Left lung (tissue), 4 donors: ENCODE measurements at regions not wholly inside any gene's neighbourhood (a gene's known extent, or its start where the extent isn't known, plus 50 kb on each side); places are given as distances from the start of the nearest gene placed in this dataset.

ENCODE experiments used
- ATAC-seq: fragments of 200-7000 bp; cut with Tn5 transposase; one replicate; pipeline ENCODE4 v1.9.1; 2020; ENCODE audit warnings: moderate library complexity
- DNase-seq, 4 donors: peaks; one replicate each; pipeline ENCODE4 v3.0.0-alpha.2; 2013 to 2020
- H3K27ac ChIP-seq, 2 donors: fragments of 200-600 bp; sonication (generic) in 1 of 2; one replicate each; pipeline versions ENCODE4 v1.5.0 to v1.8.0; 2020 to 2021
- H3K27me3 ChIP-seq, 2 donors: fragments of 200-600 bp; sonication (generic) in 1 of 2; one replicate each; pipeline versions ENCODE4 v1.5.0 to v1.8.0; 2020 to 2021
- H3K36me3 ChIP-seq, 2 donors: fragments of 200-600 bp; sonication (generic) in 1 of 2; one replicate each; pipeline versions ENCODE4 v1.5.0 to v1.8.0; 2020 to 2021
- H3K4me1 ChIP-seq, 2 donors: fragments of 200-600 bp; one replicate each; pipeline ENCODE4 v1.8.0; 2021
- H3K4me3 ChIP-seq, 2 donors: fragments of 200-600 bp; sonication (generic) in 1 of 2; one replicate each; pipeline versions ENCODE4 v1.5.0 to v1.8.0; 2020 to 2021; ENCODE audit warnings: mild to moderate bottlenecking in 1 of 2
- H3K9me3 ChIP-seq, 2 donors: fragments of 200-600 bp; sonication (generic) in 1 of 2; one replicate each; pipeline versions ENCODE4 v1.5.0 to v1.8.0; 2020 to 2021
- intact Hi-C, 2 donors: fragments of 100-400 bp; cut with DNase I; formaldehyde crosslinking; loops; one replicate each; pipeline versions ENCODE4 v1.11.2 to v1.14.2; 2022
- TF ChIP-seq, protein P1 (sequence below), 2 donors: fragments of 200-600 bp; sonication (generic) in 1 of 2; IDR thresholded peaks; one replicate each; pipeline versions ENCODE4 v1.5.0 to v1.8.0; 2021; ENCODE audit warnings: antibody characterized with exemption in 2 of 2
- donor health status: DM: no; HTN: yes; CAD: no.
- donor health status: DM: no; HTN: no; CAD: no.

DNA sequence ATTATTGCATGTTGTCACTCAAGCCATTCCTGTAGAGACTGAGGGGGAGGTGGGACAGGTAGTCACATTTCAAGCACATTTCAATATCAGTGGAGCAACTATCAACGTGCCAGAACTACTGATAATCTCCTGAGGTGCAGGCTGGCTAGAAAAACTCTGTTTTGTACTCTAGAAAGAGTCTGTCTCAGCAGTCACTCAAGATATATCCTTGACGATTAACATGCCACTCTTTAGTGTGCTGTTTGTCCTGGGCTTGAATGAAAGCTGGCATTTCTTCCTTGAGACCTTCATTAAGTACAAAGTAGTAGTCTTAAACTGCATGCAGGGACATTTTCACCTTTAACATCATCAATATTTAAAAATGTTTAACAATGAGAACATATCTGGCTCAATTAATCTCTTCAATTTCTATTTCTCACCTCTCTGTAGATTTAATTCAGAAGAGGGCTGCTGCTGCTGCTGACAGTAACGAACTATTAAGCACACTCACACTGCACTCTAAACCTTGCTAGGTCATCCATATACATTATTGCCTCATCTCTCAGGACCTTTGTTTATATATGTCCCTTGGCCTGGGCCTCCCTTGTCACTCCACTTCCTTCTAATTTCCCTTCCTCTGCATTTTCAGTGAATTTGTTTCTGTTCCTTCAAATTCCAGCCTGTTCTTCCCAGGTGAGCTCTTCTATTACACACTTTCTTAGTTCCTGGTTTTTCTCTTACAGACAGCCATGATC, 412.0 kb downstream of the HAPSTR1 start:
- DNase-seq (no peak), ATAC-seq (no peak)
- TF ChIP-seq, protein P1, sequence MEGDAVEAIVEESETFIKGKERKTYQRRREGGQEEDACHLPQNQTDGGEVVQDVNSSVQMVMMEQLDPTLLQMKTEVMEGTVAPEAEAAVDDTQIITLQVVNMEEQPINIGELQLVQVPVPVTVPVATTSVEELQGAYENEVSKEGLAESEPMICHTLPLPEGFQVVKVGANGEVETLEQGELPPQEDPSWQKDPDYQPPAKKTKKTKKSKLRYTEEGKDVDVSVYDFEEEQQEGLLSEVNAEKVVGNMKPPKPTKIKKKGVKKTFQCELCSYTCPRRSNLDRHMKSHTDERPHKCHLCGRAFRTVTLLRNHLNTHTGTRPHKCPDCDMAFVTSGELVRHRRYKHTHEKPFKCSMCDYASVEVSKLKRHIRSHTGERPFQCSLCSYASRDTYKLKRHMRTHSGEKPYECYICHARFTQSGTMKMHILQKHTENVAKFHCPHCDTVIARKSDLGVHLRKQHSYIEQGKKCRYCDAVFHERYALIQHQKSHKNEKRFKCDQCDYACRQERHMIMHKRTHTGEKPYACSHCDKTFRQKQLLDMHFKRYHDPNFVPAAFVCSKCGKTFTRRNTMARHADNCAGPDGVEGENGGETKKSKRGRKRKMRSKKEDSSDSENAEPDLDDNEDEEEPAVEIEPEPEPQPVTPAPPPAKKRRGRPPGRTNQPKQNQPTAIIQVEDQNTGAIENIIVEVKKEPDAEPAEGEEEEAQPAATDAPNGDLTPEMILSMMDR (IDR thresholded peaks at IDR 0.05), result no peak
- Histone ChIP-seq H3K4me1 (no peaks in the 10 kb centered on the region), H3K27me3 (no peaks in the 10 kb centered on the region), H3K27ac (no peak overlapping the region), H3K9me3 (no peaks in the 10 kb centered on the region), H3K36me3 (no peaks in the 10 kb centered on the region), H3K4me3 (no peak overlapping the region)
- intact Hi-C loops, result no loop called here

DNA sequence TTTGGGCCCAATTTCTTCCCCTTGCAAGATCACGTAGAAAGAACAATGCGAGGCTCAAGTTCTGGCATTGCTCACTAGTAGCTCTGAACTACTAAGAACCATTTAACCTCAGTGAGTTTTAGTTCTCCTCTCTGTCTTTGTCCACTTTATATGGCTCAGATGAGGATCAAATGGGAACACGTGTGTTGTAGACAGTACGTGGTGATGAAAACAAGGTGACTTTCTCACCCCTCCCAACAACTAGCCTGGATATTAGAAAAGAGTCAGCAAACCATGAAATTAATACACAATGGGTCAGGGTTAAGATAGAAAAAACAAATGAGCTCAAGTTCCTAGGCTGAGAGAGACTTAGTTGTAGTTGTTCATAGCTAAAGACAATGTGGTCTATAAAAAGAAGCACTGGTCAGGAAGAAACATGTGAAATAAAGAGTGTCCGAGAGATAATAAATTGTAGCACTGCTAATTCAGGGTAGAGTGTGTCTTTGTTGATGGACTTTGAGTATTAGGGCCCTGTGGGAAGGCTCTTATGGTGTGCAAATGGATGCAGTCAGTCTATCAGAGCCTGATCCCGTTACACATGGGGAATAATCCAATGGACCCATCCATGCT, 417.0 kb downstream of the HAPSTR1 start:
- Histone ChIP-seq H3K27ac (no peak overlapping the region), H3K36me3 (no peaks in the 10 kb centered on the region), H3K4me1 (no peaks in the 10 kb centered on the region), H3K4me3 (no peak overlapping the region), H3K27me3 (no peaks in the 10 kb centered on the region), H3K9me3 (peaks cover 0 to 4% of the 10 kb centered on the region in 2 donors)
- DNase-seq (no peak), ATAC-seq (no peak)
- intact Hi-C loops, result no loop called here
- TF ChIP-seq, protein P1 (IDR thresholded peaks at IDR 0.05), result no peak

DNA sequence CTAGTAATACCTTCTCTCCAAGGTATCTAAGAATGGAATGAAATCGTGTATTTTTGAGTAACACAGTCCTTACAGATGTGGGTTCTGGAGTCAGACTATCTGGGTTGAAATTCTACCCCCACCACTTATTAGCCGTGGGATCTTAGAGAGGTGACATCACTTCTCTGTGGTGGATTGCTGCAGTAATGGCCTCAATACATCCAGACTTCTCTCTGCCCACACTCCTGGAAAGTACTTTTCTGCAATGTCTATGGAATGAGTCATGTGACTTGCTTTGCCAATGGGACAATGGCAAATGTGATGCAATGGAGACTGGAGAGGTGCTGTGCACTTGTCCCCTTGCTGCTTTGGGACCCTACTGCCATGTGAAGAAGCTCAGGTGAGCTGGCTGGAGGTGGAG, 418.2 kb downstream of the HAPSTR1 start:
- no peaks in the 10 kb centered on the region for H3K4me1 ChIP-seq
- DNase-seq, result no peak
- intact Hi-C loops, result no loop called here
- H3K27me3 ChIP-seq, result no peaks in the 10 kb centered on the region
- no peak overlapping the region for H3K27ac ChIP-seq
- H3K9me3 ChIP-seq, result peaks cover 0 to 4% of the 10 kb centered on the region in 2 donors
- H3K36me3 ChIP-seq, result no peaks in the 10 kb centered on the region
- H3K4me3 ChIP-seq, result no peak overlapping the region
- TF ChIP-seq, protein P1 (IDR thresholded peaks at IDR 0.05), result no peak
- no peak for ATAC-seq

DNA sequence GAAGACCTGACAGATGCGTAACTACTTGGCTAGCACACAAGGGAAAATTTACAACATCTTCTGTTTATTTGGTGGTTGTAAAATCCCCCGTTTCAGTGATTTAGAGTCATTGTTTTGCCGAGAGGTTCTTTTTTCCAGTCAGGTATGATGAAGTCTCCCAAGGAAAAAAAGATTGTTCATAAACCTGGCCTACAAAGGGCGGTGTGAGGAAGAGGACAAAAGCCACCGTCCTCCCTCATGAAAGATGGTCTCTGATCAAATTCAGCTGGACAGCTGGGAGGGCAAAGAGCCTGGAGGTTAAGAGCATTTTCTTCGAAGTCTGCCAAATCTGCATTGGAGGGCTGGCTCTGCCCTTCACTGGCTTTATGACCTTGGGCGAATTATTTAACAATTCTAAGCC, 419.9 kb downstream of the HAPSTR1 start:
- no peak for ATAC-seq
- intact Hi-C loops, result no loop called here
- DNase-seq, result no peak
- Histone ChIP-seq H3K27ac (no peak overlapping the region), H3K36me3 (no peaks in the 10 kb centered on the region), H3K4me1 (no peaks in the 10 kb centered on the region), H3K4me3 (no peak overlapping the region), H3K9me3 (peaks cover 0 to 4% of the 10 kb centered on the region in 2 donors), H3K27me3 (no peaks in the 10 kb centered on the region)
- TF ChIP-seq, protein P1 (IDR thresholded peaks at IDR 0.05), result no peak

DNA sequence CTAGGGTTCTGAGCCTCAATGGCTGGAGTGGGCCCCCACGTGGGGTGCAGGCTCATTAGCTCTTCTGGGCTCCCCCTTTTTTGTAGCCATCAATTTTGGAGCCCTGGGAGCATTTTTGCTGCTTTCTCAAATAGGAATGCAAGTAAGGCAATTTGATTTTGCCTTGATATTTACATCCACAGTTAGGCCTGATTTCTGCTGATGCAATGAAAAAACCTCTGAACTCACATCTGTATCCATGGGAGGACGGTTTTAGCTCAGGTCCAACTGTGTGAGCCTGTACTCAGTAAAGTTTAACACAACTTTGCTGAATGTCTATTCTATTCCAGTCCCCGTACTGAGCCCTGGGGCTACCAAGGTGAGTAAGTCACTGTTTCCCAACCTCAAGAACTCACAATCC, 425.0 kb downstream of the HAPSTR1 start:
- H3K4me1 ChIP-seq, result no peaks in the 10 kb centered on the region
- peaks cover 0 to 4% of the 10 kb centered on the region in 2 donors for H3K9me3 ChIP-seq
- TF ChIP-seq, protein P1 (IDR thresholded peaks at IDR 0.05), result no peak
- no peaks in the 10 kb centered on the region for H3K27me3 ChIP-seq
- DNase-seq, result no peak
- intact Hi-C loops, result no loop called here
- no peak overlapping the region for H3K4me3 ChIP-seq
- no peaks in the 10 kb centered on the region for H3K36me3 ChIP-seq
- no peak overlapping the region for H3K27ac ChIP-seq
- no peak for ATAC-seq
